ENCODE measurements at regions not wholly inside any gene's neighbourhood (a gene's known extent, or its start where the extent isn't known, plus 50 kb on each side); places are given as distances from the start of the nearest gene placed in this dataset.

DNA sequence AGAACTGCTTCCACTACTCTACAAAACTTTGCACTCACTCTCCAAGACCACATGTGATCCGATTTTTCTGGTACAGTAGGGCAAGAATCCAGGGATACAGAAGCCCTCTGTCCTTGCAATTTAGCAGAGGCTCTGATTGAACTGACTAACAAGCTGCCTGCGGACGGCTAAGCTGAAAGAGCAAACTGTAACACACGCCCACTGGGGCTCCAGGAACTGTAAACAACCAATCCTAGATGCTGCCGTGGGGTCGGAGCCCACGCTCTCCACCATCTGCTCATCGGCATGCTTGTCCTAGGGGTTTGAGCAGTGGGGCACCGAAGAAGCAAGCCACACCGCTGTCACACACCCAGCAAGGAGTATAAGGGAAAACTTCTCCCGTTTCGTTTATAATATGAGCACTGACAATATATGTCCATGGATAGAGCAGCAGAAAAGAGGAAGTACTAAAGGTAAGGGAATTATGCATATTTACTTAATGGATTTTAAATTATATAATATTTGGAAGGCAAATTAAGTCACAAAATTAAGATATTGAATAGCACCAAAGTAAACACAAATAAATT is 634.4 kb upstream of the POT1 start:
- H3K4me3 ChIP-seq = no peak overlapping the region
- DNase-seq = no peak
- no peaks in the 10 kb centered on the region for H3K36me3 ChIP-seq
- H3K4me1 ChIP-seq = no peaks in the 10 kb centered on the region
- H3K27ac ChIP-seq = no peak overlapping the region
- no peaks in the 10 kb centered on the region for H3K9me3 ChIP-seq
- no peaks in the 10 kb centered on the region for H3K27me3 ChIP-seq
- TF ChIP-seq POLR2A (IDR thresholded peaks at IDR 0.05) = no peak
- TF ChIP-seq, protein P1, sequence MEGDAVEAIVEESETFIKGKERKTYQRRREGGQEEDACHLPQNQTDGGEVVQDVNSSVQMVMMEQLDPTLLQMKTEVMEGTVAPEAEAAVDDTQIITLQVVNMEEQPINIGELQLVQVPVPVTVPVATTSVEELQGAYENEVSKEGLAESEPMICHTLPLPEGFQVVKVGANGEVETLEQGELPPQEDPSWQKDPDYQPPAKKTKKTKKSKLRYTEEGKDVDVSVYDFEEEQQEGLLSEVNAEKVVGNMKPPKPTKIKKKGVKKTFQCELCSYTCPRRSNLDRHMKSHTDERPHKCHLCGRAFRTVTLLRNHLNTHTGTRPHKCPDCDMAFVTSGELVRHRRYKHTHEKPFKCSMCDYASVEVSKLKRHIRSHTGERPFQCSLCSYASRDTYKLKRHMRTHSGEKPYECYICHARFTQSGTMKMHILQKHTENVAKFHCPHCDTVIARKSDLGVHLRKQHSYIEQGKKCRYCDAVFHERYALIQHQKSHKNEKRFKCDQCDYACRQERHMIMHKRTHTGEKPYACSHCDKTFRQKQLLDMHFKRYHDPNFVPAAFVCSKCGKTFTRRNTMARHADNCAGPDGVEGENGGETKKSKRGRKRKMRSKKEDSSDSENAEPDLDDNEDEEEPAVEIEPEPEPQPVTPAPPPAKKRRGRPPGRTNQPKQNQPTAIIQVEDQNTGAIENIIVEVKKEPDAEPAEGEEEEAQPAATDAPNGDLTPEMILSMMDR (IDR thresholded peaks at IDR 0.05) = no peak

DNA sequence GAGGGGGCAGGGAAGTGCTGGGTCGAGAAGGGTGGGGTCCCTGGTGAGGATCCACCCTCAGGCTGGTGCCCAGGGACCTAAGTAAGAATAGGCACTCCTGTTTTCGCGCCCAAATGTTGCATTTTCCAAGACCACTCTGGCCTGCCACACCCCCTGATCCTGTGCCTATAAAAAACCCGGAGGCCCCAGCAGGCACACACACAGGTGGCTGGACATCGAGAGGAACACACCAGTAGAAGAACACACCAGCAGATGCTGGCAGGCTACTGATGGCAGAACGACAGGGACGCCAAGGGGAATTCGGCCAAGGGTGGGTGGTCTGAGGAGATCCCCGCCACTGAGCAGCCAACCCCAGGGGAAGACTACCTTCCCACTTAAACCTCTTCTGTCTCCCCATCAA is 633.9 kb upstream of the POT1 start:
- Histone ChIP-seq H3K4me1 (no peaks in the 10 kb centered on the region), H3K27me3 (no peaks in the 10 kb centered on the region), H3K4me3 (no peak overlapping the region), H3K36me3 (no peaks in the 10 kb centered on the region), H3K27ac (no peak overlapping the region), H3K9me3 (no peaks in the 10 kb centered on the region)
- TF ChIP-seq POLR2A (IDR thresholded peaks at IDR 0.05) = no peak
- TF ChIP-seq, protein P1 (IDR thresholded peaks at IDR 0.05) = no peak
- no peak for DNase-seq

DNA sequence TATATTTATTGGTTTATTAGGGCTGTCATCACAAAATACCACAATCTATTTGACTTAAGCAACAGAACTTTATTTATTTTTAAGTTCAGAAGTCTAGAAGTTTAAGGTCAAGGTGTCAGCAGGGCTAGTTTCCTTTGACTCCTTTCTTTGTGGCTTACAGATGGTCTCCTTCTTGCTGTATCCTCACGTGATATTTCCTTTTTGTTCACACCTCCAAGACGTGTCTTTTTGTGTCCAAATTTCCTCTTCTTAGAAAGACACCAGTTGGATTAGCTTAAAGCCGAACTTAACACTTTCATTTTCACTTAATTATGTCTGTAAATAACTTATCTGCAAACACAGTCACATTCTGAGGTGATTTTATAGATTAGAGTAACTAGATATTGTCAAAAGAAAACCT is 631.4 kb upstream of the POT1 start:
- no peaks in the 10 kb centered on the region for H3K27me3 ChIP-seq
- no peak for DNase-seq
- no peak overlapping the region for H3K27ac ChIP-seq
- H3K4me3 ChIP-seq = no peak overlapping the region
- no peaks in the 10 kb centered on the region for H3K9me3 ChIP-seq
- TF ChIP-seq, protein P1 (IDR thresholded peaks at IDR 0.05) = no peak
- TF ChIP-seq POLR2A (IDR thresholded peaks at IDR 0.05) = no peak
- no peaks in the 10 kb centered on the region for H3K36me3 ChIP-seq
- H3K4me1 ChIP-seq = no peaks in the 10 kb centered on the region

DNA sequence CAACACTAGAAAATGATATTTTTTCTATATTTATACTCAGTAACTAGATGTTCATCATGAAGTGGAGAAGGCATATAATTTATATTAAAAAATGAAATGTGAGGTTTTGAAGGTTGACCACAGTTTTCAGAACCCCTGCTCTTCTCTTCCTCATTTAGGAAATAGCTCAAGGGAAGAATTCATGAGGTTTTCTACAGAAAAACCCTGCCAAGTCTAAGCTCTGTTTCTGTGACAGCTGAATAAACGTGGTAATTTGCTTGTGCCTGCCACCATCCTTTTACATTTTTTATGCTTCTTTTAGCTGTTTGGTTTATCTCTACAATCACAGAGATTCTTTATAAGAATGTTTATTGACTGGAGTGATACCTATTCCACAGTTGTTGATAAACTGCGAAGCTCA is 630.3 kb upstream of the POT1 start:
- H3K27me3 ChIP-seq = no peaks in the 10 kb centered on the region
- no peaks in the 10 kb centered on the region for H3K36me3 ChIP-seq
- no peak for DNase-seq
- no peak overlapping the region for H3K27ac ChIP-seq
- H3K4me1 ChIP-seq = no peaks in the 10 kb centered on the region
- H3K9me3 ChIP-seq = no peaks in the 10 kb centered on the region
- no peak for TF ChIP-seq POLR2A (IDR thresholded peaks at IDR 0.05)
- TF ChIP-seq, protein P1 (IDR thresholded peaks at IDR 0.05) = no peak
- H3K4me3 ChIP-seq = no peak overlapping the region

DNA sequence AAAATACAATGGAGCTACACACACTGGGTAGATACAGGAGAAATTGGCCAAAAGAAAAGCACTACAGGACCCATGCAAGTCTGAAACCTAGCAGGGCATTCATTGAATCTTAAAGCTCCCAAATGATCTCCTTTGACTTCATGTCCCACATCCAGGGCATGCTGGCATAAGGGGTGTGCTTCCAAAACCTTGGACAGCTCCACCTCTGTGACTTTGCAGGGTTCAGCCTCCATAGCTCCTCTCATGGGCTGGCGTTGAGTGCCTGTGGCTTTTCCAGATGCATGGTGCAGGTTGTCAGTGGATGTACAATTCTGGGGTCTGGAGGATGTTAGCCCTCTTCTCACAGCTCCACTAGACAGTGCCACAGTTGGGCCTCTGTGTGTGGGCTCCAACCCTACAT is 626.3 kb upstream of the POT1 start:
- Histone ChIP-seq H3K9me3 (no peaks in the 10 kb centered on the region), H3K27ac (no peak overlapping the region), H3K27me3 (no peaks in the 10 kb centered on the region), H3K4me3 (no peak overlapping the region), H3K36me3 (no peaks in the 10 kb centered on the region), H3K4me1 (no peaks in the 10 kb centered on the region)
- DNase-seq = no peak
- TF ChIP-seq POLR2A (IDR thresholded peaks at IDR 0.05) = no peak
- TF ChIP-seq, protein P1 (IDR thresholded peaks at IDR 0.05) = no peak

DNA sequence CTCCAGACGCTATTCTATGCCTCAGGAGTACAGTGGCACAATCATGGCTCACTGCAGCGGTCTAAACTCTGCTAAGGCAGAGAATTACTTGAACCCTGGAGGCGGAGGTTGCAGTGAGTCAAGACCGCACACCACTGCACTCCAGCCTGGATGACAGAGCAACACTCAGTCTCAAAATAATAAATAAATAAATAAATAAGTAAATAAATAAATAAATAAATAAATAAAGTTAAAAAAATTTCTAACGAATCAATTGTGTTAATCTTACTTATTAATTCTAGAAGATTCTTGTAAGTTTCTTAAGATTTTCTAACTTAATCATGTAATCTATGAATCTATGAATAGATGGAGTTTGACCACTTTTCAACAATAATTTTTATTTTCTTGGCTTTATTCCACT is 621.4 kb upstream of the POT1 start:
- Histone ChIP-seq H3K27me3 (no peaks in the 10 kb centered on the region), H3K4me1 (no peaks in the 10 kb centered on the region), H3K36me3 (no peaks in the 10 kb centered on the region), H3K4me3 (no peak overlapping the region), H3K27ac (no peak overlapping the region), H3K9me3 (no peaks in the 10 kb centered on the region)
- DNase-seq = no peak
- TF ChIP-seq, protein P1 (IDR thresholded peaks at IDR 0.05) = no peak
- TF ChIP-seq POLR2A (IDR thresholded peaks at IDR 0.05) = no peak
